PFSK-1 (cell line): ENCODE measurements at regions not wholly inside any gene's neighbourhood (a gene's known extent, or its start where the extent isn't known, plus 50 kb on each side); places are given as distances from the start of the nearest gene placed in this dataset.

Source experiments
- FOXP2 ChIP-seq: optimal IDR thresholded peaks from 2 replicates; pipeline ENCODE3; 2011; ENCODE audit warnings: borderline replicate concordance, control low read depth, inconsistent platforms; ENCODE audit not compliant: insufficient read depth; ENCODE audit errors: extremely low read length, extremely low read depth
- POLR2AphosphoS5 ChIP-seq: IDR thresholded peaks from 2 replicates; pipeline ENCODE4 v1.6.1; 2012; ENCODE audit warnings: low read depth, mild to moderate bottlenecking, control low read depth, low read length, moderate library complexity
- SIN3A ChIP-seq: IDR thresholded peaks from 2 replicates; pipeline ENCODE4 v1.6.1; 2012; ENCODE audit warnings: mild to moderate bottlenecking, low read length, moderate library complexity, borderline replicate concordance; ENCODE audit not compliant: insufficient read depth
- TAF1 ChIP-seq: IDR thresholded peaks from 2 replicates; pipeline ENCODE4 v1.6.1; 2012; ENCODE audit warnings: low read length, control low read depth, borderline replicate concordance; ENCODE audit not compliant: insufficient read depth
- TF ChIP-seq, protein P1 (sequence below), 2 experiments: IDR thresholded peaks; 2 replicates each; pipeline versions ENCODE4 v1.6.1 to v1.8.0; 2011 to 2012; ENCODE audit warnings: low read depth in 2 of 2, low read length in 2 of 2, control low read depth in 1 of 2, inconsistent platforms in 1 of 2, mild to moderate bottlenecking in 1 of 2, moderate library complexity in 1 of 2; ENCODE audit not compliant: insufficient read depth in 1 of 2

DNA sequence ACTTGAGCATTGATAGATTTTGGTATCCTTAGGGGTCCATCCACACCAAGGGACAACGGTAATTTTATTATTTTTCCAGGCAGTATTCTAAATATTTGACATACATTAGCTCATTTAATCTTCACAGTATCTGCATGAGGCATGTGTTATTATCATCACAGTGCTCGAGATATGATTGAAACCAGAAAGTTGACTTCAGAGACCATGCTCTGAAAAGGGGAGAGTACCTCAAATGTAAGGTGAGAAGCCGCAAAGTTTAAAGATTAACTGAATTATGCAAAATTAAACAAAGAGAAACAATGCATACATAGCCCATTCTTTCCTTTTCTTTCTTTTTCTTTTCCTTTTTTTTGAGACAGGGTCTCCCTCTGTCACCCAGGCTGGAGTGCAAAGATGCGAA is 104.1 kb downstream of the SLC25A46 start:
- TF ChIP-seq FOXP2 = no peak
- no peak for TF ChIP-seq TAF1
- TF ChIP-seq POLR2AphosphoS5 = no peak
- TF ChIP-seq SIN3A = no peak
- TF ChIP-seq, protein P1, sequence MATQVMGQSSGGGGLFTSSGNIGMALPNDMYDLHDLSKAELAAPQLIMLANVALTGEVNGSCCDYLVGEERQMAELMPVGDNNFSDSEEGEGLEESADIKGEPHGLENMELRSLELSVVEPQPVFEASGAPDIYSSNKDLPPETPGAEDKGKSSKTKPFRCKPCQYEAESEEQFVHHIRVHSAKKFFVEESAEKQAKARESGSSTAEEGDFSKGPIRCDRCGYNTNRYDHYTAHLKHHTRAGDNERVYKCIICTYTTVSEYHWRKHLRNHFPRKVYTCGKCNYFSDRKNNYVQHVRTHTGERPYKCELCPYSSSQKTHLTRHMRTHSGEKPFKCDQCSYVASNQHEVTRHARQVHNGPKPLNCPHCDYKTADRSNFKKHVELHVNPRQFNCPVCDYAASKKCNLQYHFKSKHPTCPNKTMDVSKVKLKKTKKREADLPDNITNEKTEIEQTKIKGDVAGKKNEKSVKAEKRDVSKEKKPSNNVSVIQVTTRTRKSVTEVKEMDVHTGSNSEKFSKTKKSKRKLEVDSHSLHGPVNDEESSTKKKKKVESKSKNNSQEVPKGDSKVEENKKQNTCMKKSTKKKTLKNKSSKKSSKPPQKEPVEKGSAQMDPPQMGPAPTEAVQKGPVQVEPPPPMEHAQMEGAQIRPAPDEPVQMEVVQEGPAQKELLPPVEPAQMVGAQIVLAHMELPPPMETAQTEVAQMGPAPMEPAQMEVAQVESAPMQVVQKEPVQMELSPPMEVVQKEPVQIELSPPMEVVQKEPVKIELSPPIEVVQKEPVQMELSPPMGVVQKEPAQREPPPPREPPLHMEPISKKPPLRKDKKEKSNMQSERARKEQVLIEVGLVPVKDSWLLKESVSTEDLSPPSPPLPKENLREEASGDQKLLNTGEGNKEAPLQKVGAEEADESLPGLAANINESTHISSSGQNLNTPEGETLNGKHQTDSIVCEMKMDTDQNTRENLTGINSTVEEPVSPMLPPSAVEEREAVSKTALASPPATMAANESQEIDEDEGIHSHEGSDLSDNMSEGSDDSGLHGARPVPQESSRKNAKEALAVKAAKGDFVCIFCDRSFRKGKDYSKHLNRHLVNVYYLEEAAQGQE (IDR thresholded peaks at IDR 0.05; ENCODE audit: insufficient read depth in 1 of 2, low read depth in 2 of 2, low read length in 2 of 2) = no peak

DNA sequence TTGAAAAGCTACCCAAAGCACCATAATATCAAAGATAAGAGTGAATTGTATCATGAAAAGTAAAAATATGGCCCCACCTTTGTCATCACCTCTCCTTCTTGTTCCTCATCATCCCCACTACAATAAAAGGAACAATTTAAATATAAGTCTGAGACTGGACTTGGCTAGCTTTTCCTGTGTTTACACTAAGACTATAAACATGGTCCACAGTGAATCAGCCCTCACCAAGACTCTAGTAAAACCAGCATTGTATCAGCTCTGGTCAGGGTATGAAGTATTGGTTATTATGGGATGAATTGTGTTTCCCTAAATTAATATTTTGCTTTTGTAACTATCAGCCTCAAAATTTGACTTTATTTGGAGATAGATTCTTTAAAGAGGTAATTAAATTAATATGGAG is 105.4 kb downstream of the SLC25A46 start:
- TF ChIP-seq FOXP2 (no peak), SIN3A (no peak), TAF1 (no peak), POLR2AphosphoS5 (no peak)
- TF ChIP-seq, protein P1 (IDR thresholded peaks at IDR 0.05; ENCODE audit: insufficient read depth in 1 of 2, low read depth in 2 of 2, low read length in 2 of 2) = no peak

DNA sequence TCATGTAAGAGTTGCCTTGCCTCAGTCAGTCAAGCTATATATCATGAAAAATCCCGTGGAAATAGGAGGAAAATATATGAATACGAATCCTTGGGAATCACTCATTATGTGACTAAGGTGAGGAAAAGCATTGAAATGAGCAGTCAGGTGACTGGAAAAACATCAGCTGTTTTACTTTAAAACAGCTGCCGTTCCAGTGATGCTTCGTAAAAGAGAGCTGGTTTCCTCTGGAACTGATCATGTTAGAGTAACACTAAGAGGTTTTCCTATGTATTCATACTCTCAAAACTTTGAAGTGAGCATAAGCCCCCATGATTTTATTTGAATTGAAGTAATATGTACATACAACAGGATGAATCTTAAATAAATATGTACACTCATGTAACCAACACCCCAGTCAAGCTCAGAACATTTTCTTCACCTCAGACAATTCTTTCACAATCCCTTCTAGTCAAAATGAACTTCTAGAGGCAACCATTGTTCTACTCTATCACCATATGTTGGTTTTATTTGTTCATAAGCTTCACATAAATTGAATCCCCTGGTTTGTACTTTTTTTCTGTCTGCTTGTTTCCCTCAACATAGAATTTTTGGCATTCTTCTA is 107.7 kb downstream of the SLC25A46 start:
- TF ChIP-seq SIN3A (no peak), FOXP2 (no peak), TAF1 (no peak), POLR2AphosphoS5 (no peak)
- TF ChIP-seq, protein P1 (IDR thresholded peaks at IDR 0.05; ENCODE audit: insufficient read depth in 1 of 2, low read depth in 2 of 2, low read length in 2 of 2) = no peak

DNA sequence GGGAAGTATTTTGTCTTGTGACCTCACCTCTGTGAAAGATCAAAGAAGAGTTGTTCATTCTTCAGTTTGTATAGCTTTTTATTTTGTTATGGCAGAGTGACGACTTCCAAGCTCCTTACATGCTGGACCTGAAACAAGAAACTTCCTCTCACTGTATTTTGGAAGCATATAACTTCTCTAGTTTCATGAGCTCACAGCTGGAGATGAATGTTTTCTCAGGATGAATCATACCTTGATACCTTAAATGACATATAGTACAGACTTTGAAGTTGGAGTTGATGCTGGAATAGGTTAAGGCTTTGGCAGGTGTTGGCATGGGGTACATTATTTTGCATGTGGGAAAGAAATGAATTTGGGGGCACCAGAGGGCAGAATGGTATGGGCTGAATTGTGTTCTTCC is 112.5 kb downstream of the SLC25A46 start:
- TF ChIP-seq SIN3A = no peak
- no peak for TF ChIP-seq POLR2AphosphoS5
- TF ChIP-seq FOXP2 = no peak
- TF ChIP-seq, protein P1 (IDR thresholded peaks at IDR 0.05; ENCODE audit: insufficient read depth in 1 of 2, low read depth in 2 of 2, low read length in 2 of 2) = no peak
- no peak for TF ChIP-seq TAF1
